ENCODE measurements at regions not wholly inside any gene's neighbourhood (a gene's known extent, or its start where the extent isn't known, plus 50 kb on each side); places are given as distances from the start of the nearest gene placed in this dataset.

- Histone ChIP-seq H3F3A (ENCODE audit: insufficient read depth) (no peaks in the 10 kb centered on the region), H3K4me2 (ENCODE audit: unreplicated experiment) (no peak overlapping the region), H3K4me1 (ENCODE audit: insufficient read depth) (no peaks in the 10 kb centered on the region), H3K9me3 (ENCODE audit: low read depth) (no peaks in the 10 kb centered on the region), H3K27ac (no peak overlapping the region), H4K20me1 (ENCODE audit: insufficient read depth) (no peaks in the 10 kb centered on the region), H3K9ac (no peak overlapping the region), H3K4me3 (no peak overlapping the region), H2AFZ (no peak overlapping the region), H3K36me3 (ENCODE audit: low read depth) (no peaks in the 10 kb centered on the region), H3K27me3 (replicated peaks; ENCODE audit: insufficient read depth) (no peaks in the 10 kb centered on the region), H3K79me2 (ENCODE audit: insufficient read depth) (no peaks in the 10 kb centered on the region), H3K9me2 (ENCODE audit: insufficient read depth) (no peaks in the 10 kb centered on the region)
- in situ Hi-C loops (cut with MboI) = no loop called here
- TF ChIP-seq EZH2phosphoT487 (IDR thresholded peaks at IDR 0.05; ENCODE audit: insufficient read depth, low read depth) (no peak), EZH2 (IDR thresholded peaks at IDR 0.05; ENCODE audit: insufficient read depth, poor library complexity, severe bottlenecking) (no peak)
- 43 to 48% methylated on average over 14 of the region's 14 CpGs for WGBS, 2 experiments (ENCODE audit: low coverage in 1 of 2, low lambda C conversion rate in 2 of 2, missing lambda C conversion rate in 2 of 2)
- no peak for DNase-seq
Observed at GRCh38 chr16:6023449-6023848, 925.9 kb upstream of the EEF2KMT start.

GRCh38 chr16:6021276-6021943 lies 923.8 kb upstream of the EEF2KMT start:
- 14 to 16% methylated on average over 9 of the region's 9 CpGs for WGBS, 2 experiments (ENCODE audit: low coverage in 1 of 2, low lambda C conversion rate in 2 of 2, missing lambda C conversion rate in 2 of 2)
- in situ Hi-C loops (cut with MboI) = no loop called here

GRCh38 chr16:6020162-6020985 lies 922.8 kb upstream of the EEF2KMT start:
- Histone ChIP-seq H3K9me3 (ENCODE audit: low read depth) (no peaks in the 10 kb centered on the region), H3K79me2 (ENCODE audit: insufficient read depth) (no peaks in the 10 kb centered on the region), H4K20me1 (ENCODE audit: insufficient read depth) (no peaks in the 10 kb centered on the region), H3F3A (ENCODE audit: insufficient read depth) (no peaks in the 10 kb centered on the region), H3K4me1 (ENCODE audit: insufficient read depth) (no peaks in the 10 kb centered on the region), H3K36me3 (ENCODE audit: low read depth) (no peaks in the 10 kb centered on the region), H3K4me3 (no peak overlapping the region), H3K27ac (no peak overlapping the region), H3K4me2 (ENCODE audit: unreplicated experiment) (no peak overlapping the region), H2AFZ (no peak overlapping the region), H3K27me3 (replicated peaks; ENCODE audit: insufficient read depth) (no peaks in the 10 kb centered on the region), H3K9me2 (ENCODE audit: insufficient read depth) (no peaks in the 10 kb centered on the region), H3K9ac (no peak overlapping the region)
- TF ChIP-seq EZH2 (IDR thresholded peaks at IDR 0.05; ENCODE audit: insufficient read depth, poor library complexity, severe bottlenecking) = no peak
- no peak for TF ChIP-seq EZH2phosphoT487 (IDR thresholded peaks at IDR 0.05; ENCODE audit: insufficient read depth, low read depth)
- no peak for DNase-seq
- WGBS, 2 experiments (ENCODE audit: low coverage in 1 of 2, low lambda C conversion rate in 2 of 2, missing lambda C conversion rate in 2 of 2) = 5 to 9% methylated on average over 38 to 39 of the region's 41 CpGs
- in situ Hi-C loops (cut with MboI) = no loop called here

More at GRCh38 chr16:6021276-6021943, 923.8 kb upstream of the EEF2KMT start:
- no peaks in the 10 kb centered on the region for H3F3A ChIP-seq (ENCODE audit: insufficient read depth)
- H3K4me2 ChIP-seq (ENCODE audit: unreplicated experiment) = no peak overlapping the region
- H3K9ac ChIP-seq = no peak overlapping the region
- DNase-seq = no peak
- H3K4me3 ChIP-seq = no peak overlapping the region
- TF ChIP-seq EZH2phosphoT487 (IDR thresholded peaks at IDR 0.05; ENCODE audit: insufficient read depth, low read depth) (no peak), EZH2 (IDR thresholded peaks at IDR 0.05; ENCODE audit: insufficient read depth, poor library complexity, severe bottlenecking) (no peak)
- no peaks in the 10 kb centered on the region for H3K4me1 ChIP-seq (ENCODE audit: insufficient read depth)
- no peaks in the 10 kb centered on the region for H3K27me3 ChIP-seq (replicated peaks; ENCODE audit: insufficient read depth)
- H4K20me1 ChIP-seq (ENCODE audit: insufficient read depth) = no peaks in the 10 kb centered on the region
- H3K9me3 ChIP-seq (ENCODE audit: low read depth) = no peaks in the 10 kb centered on the region
- H3K36me3 ChIP-seq (ENCODE audit: low read depth) = no peaks in the 10 kb centered on the region
- no peaks in the 10 kb centered on the region for H3K79me2 ChIP-seq (ENCODE audit: insufficient read depth)
- H3K9me2 ChIP-seq (ENCODE audit: insufficient read depth) = no peaks in the 10 kb centered on the region
- H2AFZ ChIP-seq = no peak overlapping the region
- no peak overlapping the region for H3K27ac ChIP-seq

- Histone ChIP-seq H3K79me2 (ENCODE audit: insufficient read depth) (no peaks in the 10 kb centered on the region), H3K9ac (no peak overlapping the region), H3K27me3 (replicated peaks; ENCODE audit: insufficient read depth) (no peaks in the 10 kb centered on the region), H3K9me3 (ENCODE audit: low read depth) (no peaks in the 10 kb centered on the region), H3K9me2 (ENCODE audit: insufficient read depth) (no peaks in the 10 kb centered on the region), H3K4me2 (ENCODE audit: unreplicated experiment) (no peak overlapping the region), H2AFZ (no peak overlapping the region), H3K27ac (no peak overlapping the region), H3F3A (ENCODE audit: insufficient read depth) (no peaks in the 10 kb centered on the region), H3K4me1 (ENCODE audit: insufficient read depth) (no peaks in the 10 kb centered on the region), H3K36me3 (ENCODE audit: low read depth) (no peaks in the 10 kb centered on the region), H3K4me3 (no peak overlapping the region), H4K20me1 (ENCODE audit: insufficient read depth) (no peaks in the 10 kb centered on the region)
- in situ Hi-C loops (cut with MboI) = no loop called here
- no peak for TF ChIP-seq EZH2phosphoT487 (IDR thresholded peaks at IDR 0.05; ENCODE audit: insufficient read depth, low read depth)
- no peak for TF ChIP-seq EZH2 (IDR thresholded peaks at IDR 0.05; ENCODE audit: insufficient read depth, poor library complexity, severe bottlenecking)
- DNase-seq = no peak
- 6 to 7% methylated on average over 39 to 50 of the region's 50 CpGs for WGBS, 2 experiments (ENCODE audit: low coverage in 1 of 2, low lambda C conversion rate in 2 of 2, missing lambda C conversion rate in 2 of 2)
Observed at GRCh38 chr16:6019490-6019991, 921.9 kb upstream of the EEF2KMT start.

All from GM23248 (cell line).